Chondrocyte (in vitro differentiated cells): ENCODE measurements at regions not wholly inside any gene's neighbourhood (a gene's known extent, or its start where the extent isn't known, plus 50 kb on each side); places are given as distances from the start of the nearest gene placed in this dataset.

Source experiments
- DNase-seq: peaks from one replicate; pipeline ENCODE4 v3.0.0; 2021; ENCODE audit warnings: mixed read lengths, low spot score
- H3K27ac Mint-ChIP-seq: one replicate; pipeline ENCODE4 v1.8.0; 2021; ENCODE audit warnings: mild to moderate bottlenecking, moderate library complexity, mixed read lengths; ENCODE audit not compliant: unreplicated experiment
- H3K27me3 Mint-ChIP-seq: 2 replicates; pipeline ENCODE4 v1.8.0; 2021; ENCODE audit warnings: low read depth, mixed read lengths
- H3K36me3 Mint-ChIP-seq: 2 replicates; pipeline ENCODE4 v1.8.0; 2021; ENCODE audit warnings: low read depth, mixed read lengths
- H3K4me1 Mint-ChIP-seq: 2 replicates; pipeline ENCODE4 v1.8.0; 2021; ENCODE audit warnings: low read depth, mild to moderate bottlenecking, mixed read lengths
- H3K4me3 Mint-ChIP-seq: one replicate; pipeline ENCODE4 v1.8.0; 2021; ENCODE audit warnings: mild to moderate bottlenecking, moderate library complexity, mixed read lengths; ENCODE audit not compliant: unreplicated experiment
- H3K9me3 Mint-ChIP-seq: 2 replicates; pipeline ENCODE4 v1.8.0; 2021; ENCODE audit warnings: low read depth, mixed read lengths
- CTCF ChIP-seq: fragments of 200-600 bp; sonication (generic); IDR thresholded peaks from 2 replicates; pipeline ENCODE4 v1.5.0; 2021; ENCODE audit warnings: antibody characterized with exemption, mild to moderate bottlenecking, moderate library complexity

GRCh38 chr2:59021786-59022185, 780.7 kb upstream of the FANCL start:
- Mint-ChIP-seq H3K4me3 (no peak overlapping the region), H3K36me3 (no peaks in the 10 kb centered on the region), H3K27ac (no peak overlapping the region), H3K9me3 (no peaks in the 10 kb centered on the region), H3K27me3 (no peaks in the 10 kb centered on the region), H3K4me1 (no peaks in the 10 kb centered on the region)
- DNase-seq, result no peak
- TF ChIP-seq CTCF, result no peak

GRCh38 chr2:59019566-59020159, 778.5 kb upstream of the FANCL start:
- Mint-ChIP-seq H3K36me3 (no peaks in the 10 kb centered on the region), H3K27me3 (peaks cover 3% of the 10 kb centered on the region), H3K4me1 (no peaks in the 10 kb centered on the region), H3K4me3 (no peak overlapping the region), H3K9me3 (peaks cover 4% of the 10 kb centered on the region), H3K27ac (no peak overlapping the region)
- DNase-seq, result no peak
- no peak for TF ChIP-seq CTCF

GRCh38 chr2:59018737-59019136, 777.6 kb upstream of the FANCL start:
- no peaks in the 10 kb centered on the region for H3K36me3 Mint-ChIP-seq
- no peaks in the 10 kb centered on the region for H3K4me1 Mint-ChIP-seq
- no peak overlapping the region for H3K4me3 Mint-ChIP-seq
- peaks cover 3% of the 10 kb centered on the region for H3K27me3 Mint-ChIP-seq
- TF ChIP-seq CTCF, result no peak
- no peak for DNase-seq
- H3K27ac Mint-ChIP-seq, result no peak overlapping the region
- H3K9me3 Mint-ChIP-seq, result peaks cover 4% of the 10 kb centered on the region

GRCh38 chr2:59015027-59015426, 773.9 kb upstream of the FANCL start:
- no peak for DNase-seq
- no peak for TF ChIP-seq CTCF
- H3K4me3 Mint-ChIP-seq, result no peak overlapping the region

GRCh38 chr2:59012971-59013370, 771.8 kb upstream of the FANCL start:
- no peaks in the 10 kb centered on the region for H3K4me1 Mint-ChIP-seq

More at GRCh38 chr2:59015027-59015426, 773.9 kb upstream of the FANCL start:
- peaks cover 4% of the 10 kb centered on the region for H3K9me3 Mint-ChIP-seq
- H3K36me3 Mint-ChIP-seq, result no peaks in the 10 kb centered on the region
- H3K4me1 Mint-ChIP-seq, result no peaks in the 10 kb centered on the region
- no peak overlapping the region for H3K27ac Mint-ChIP-seq
- peaks cover 4% of the 10 kb centered on the region for H3K27me3 Mint-ChIP-seq

More at GRCh38 chr2:59012971-59013370, 771.8 kb upstream of the FANCL start:
- no peaks in the 10 kb centered on the region for H3K36me3 Mint-ChIP-seq
- no peak for TF ChIP-seq CTCF
- no peak overlapping the region for H3K4me3 Mint-ChIP-seq
- H3K9me3 Mint-ChIP-seq, result peaks cover 4% of the 10 kb centered on the region
- no peak overlapping the region for H3K27ac Mint-ChIP-seq
- no peak for DNase-seq
- H3K27me3 Mint-ChIP-seq, result peaks cover 6% of the 10 kb centered on the region
